Caco-2 (cell line): ENCODE measurements at regions not wholly inside any gene's neighbourhood (a gene's known extent, or its start where the extent isn't known, plus 50 kb on each side); places are given as distances from the start of the nearest gene placed in this dataset.

Experiments used
- BruUV-seq: library from RNA; stranded (reverse); fragments of 400-500 nt; replicated peaks from 2 replicates; lab custom pipeline; 2021; lab: Mats Ljungman, UMichigan
- CTCF ChIA-PET: fragments of 300-600 bp; sonication (Branson Sonifier 250); formaldehyde crosslinking; loops from one replicate; lab custom pipeline; 2022; ENCODE audit warnings: antibody characterized with exemption; lab: Charles Lee
- POLR2A ChIA-PET: fragments of 300-600 bp; sonication (Branson Sonifier 250); formaldehyde crosslinking; loops from one replicate; lab custom pipeline; 2022; ENCODE audit warnings: antibody characterized with exemption; lab: Charles Lee
- DNase-seq, 2 experiments: peaks; one replicate each; pipeline versions ENCODE4 v3.0.0 to v3.0.0-alpha.2; 2020 to 2022
- H3K27me3 ChIP-seq: replicated peaks from 2 replicates; pipeline ENCODE4 v1.6.0; 2011; ENCODE audit warnings: low read length; ENCODE audit not compliant: control insufficient read depth, insufficient read depth
- H3K36me3 ChIP-seq: 2 replicates; pipeline ENCODE4 v1.5.1; 2011; ENCODE audit warnings: low read length; ENCODE audit not compliant: control insufficient read depth, insufficient read depth
- H3K4me1 ChIP-seq: fragments of 250-450 bp; sonication (Bioruptor Pico); 2 replicates; pipeline ENCODE4 v1.5.1; 2020; ENCODE audit warnings: mild to moderate bottlenecking
- H3K4me3 ChIP-seq: 2 replicates; pipeline ENCODE4 v1.5.1; 2011; ENCODE audit warnings: low read depth, mild to moderate bottlenecking, control low read depth, low read length
- H3K9me3 ChIP-seq: fragments of 250-450 bp; sonication (Bioruptor Pico); 2 replicates; pipeline ENCODE4 v1.5.1; 2020; ENCODE audit warnings: mild to moderate bottlenecking, moderate library complexity
- H3K27ac Mint-ChIP-seq: one replicate; pipeline ENCODE4 v1.8.0; 2022; ENCODE audit warnings: mixed read lengths; ENCODE audit not compliant: unreplicated experiment
- H3K27me3 Mint-ChIP-seq: one replicate; pipeline ENCODE4 v1.8.0; 2022; ENCODE audit warnings: mixed read lengths; ENCODE audit not compliant: insufficient read depth, unreplicated experiment
- H3K36me3 Mint-ChIP-seq: one replicate; pipeline ENCODE4 v1.8.0; 2022; ENCODE audit warnings: mild to moderate bottlenecking, mixed read lengths; ENCODE audit not compliant: insufficient read depth, unreplicated experiment
- H3K4me1 Mint-ChIP-seq: one replicate; pipeline ENCODE4 v1.8.0; 2022; ENCODE audit warnings: low read depth, mixed read lengths; ENCODE audit not compliant: unreplicated experiment
- H3K4me3 Mint-ChIP-seq: one replicate; pipeline ENCODE4 v1.8.0; 2022; ENCODE audit warnings: mild to moderate bottlenecking, moderate library complexity, mixed read lengths; ENCODE audit not compliant: unreplicated experiment
- H3K9me3 Mint-ChIP-seq: one replicate; pipeline ENCODE4 v1.8.0; 2022; ENCODE audit warnings: mixed read lengths; ENCODE audit not compliant: unreplicated experiment
- intact Hi-C: fragments of 100-400 bp; cut with micrococcal nuclease; formaldehyde crosslinking; loops from one replicate; pipeline ENCODE4 v1.10.0; 2022; ENCODE audit not compliant: unreplicated experiment
- TF ChIP-seq, protein P1 (sequence below), 2 experiments: fragments of 200-600 bp in 1 of 2; IDR thresholded peaks; 1 replicate in 1 of 2; 2 replicates in 1 of 2; pipeline versions ENCODE4 v1.5.1 to v1.8.0; 2011 to 2022; ENCODE audit warnings: antibody characterized with exemption in 1 of 2, control low read depth in 1 of 2, inconsistent platforms in 1 of 2, low read depth in 1 of 2, low read length in 1 of 2, mild to moderate bottlenecking in 1 of 2, moderate library complexity in 1 of 2; ENCODE audit not compliant: insufficient read depth in 1 of 2, severe bottlenecking in 1 of 2, unreplicated experiment in 1 of 2

DNA sequence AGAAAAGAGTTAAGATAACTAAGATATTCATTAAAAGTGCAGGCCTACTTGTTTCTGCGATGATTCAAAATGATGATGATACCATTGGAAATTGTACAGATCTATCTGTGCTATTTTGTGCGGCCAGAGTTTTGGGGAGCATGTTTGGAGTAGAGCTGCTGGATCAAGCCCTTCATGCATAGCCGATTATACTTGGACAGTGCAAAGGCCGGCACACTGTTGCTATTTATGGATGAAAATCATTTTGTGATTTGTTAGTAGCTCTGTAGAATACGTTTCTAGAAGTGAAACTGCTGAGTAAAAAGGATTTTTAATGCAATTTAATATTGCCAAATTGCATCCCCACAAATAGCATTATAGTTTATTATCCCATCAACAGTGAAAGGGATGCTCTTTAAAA lies 82.1 kb upstream of the NMUR2 start:
- intact Hi-C loops, result no loop called here
- no peak overlapping the region for H3K4me3 Mint-ChIP-seq
- ChIA-PET POLR2A (no interaction called here), CTCF (no interaction called here)
- Histone ChIP-seq H3K4me3 (no peak overlapping the region), H3K9me3 (no peaks in the 10 kb centered on the region), H3K4me1 (no peaks in the 10 kb centered on the region), H3K27me3 (no peaks in the 10 kb centered on the region), H3K36me3 (no peaks in the 10 kb centered on the region)
- no peaks in the 10 kb centered on the region for H3K36me3 Mint-ChIP-seq
- DNase-seq, result no peak
- no peaks in the 10 kb centered on the region for H3K27me3 Mint-ChIP-seq
- H3K27ac Mint-ChIP-seq, result no peak overlapping the region
- TF ChIP-seq, protein P1, sequence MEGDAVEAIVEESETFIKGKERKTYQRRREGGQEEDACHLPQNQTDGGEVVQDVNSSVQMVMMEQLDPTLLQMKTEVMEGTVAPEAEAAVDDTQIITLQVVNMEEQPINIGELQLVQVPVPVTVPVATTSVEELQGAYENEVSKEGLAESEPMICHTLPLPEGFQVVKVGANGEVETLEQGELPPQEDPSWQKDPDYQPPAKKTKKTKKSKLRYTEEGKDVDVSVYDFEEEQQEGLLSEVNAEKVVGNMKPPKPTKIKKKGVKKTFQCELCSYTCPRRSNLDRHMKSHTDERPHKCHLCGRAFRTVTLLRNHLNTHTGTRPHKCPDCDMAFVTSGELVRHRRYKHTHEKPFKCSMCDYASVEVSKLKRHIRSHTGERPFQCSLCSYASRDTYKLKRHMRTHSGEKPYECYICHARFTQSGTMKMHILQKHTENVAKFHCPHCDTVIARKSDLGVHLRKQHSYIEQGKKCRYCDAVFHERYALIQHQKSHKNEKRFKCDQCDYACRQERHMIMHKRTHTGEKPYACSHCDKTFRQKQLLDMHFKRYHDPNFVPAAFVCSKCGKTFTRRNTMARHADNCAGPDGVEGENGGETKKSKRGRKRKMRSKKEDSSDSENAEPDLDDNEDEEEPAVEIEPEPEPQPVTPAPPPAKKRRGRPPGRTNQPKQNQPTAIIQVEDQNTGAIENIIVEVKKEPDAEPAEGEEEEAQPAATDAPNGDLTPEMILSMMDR (IDR thresholded peaks at IDR 0.05; ENCODE audit: insufficient read depth in 1 of 2, low read depth in 1 of 2, low read length in 1 of 2, severe bottlenecking in 1 of 2, unreplicated experiment in 1 of 2), result no peak
- H3K4me1 Mint-ChIP-seq, result no peaks in the 10 kb centered on the region
- no TSS peak for BruUV-seq
- H3K9me3 Mint-ChIP-seq, result no peaks in the 10 kb centered on the region

DNA sequence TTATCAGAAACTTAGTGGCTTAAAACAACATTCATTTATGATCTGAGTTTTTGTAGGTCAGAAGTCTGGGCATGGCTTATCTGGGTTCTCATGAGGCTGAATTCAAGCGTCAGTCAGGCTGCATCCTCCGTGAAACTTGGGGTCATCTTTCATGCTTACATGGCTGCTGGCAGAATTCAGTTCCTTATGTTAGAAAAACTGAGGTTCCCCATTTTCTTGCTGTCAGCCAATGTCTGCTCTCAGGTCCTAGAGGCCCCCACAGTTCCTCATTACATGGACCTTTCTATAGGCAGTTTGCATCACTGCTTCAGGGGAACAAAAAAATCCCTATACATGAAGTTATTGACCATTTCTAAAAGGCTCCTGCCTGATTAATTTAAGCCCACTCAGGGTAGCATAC lies 83.8 kb upstream of the NMUR2 start:
- ChIA-PET CTCF (no interaction called here), POLR2A (no interaction called here)
- DNase-seq, result no peak
- Histone ChIP-seq H3K36me3 (no peaks in the 10 kb centered on the region), H3K27me3 (no peaks in the 10 kb centered on the region), H3K4me3 (no peak overlapping the region), H3K4me1 (no peaks in the 10 kb centered on the region), H3K9me3 (no peaks in the 10 kb centered on the region)
- no TSS peak for BruUV-seq
- Mint-ChIP-seq H3K36me3 (no peaks in the 10 kb centered on the region), H3K27ac (no peak overlapping the region), H3K4me3 (no peak overlapping the region), H3K27me3 (no peaks in the 10 kb centered on the region), H3K9me3 (no peaks in the 10 kb centered on the region), H3K4me1 (no peaks in the 10 kb centered on the region)
- intact Hi-C loops, result no loop called here
- TF ChIP-seq, protein P1 (IDR thresholded peaks at IDR 0.05; ENCODE audit: insufficient read depth in 1 of 2, low read depth in 1 of 2, low read length in 1 of 2, severe bottlenecking in 1 of 2, unreplicated experiment in 1 of 2), result no peak

DNA sequence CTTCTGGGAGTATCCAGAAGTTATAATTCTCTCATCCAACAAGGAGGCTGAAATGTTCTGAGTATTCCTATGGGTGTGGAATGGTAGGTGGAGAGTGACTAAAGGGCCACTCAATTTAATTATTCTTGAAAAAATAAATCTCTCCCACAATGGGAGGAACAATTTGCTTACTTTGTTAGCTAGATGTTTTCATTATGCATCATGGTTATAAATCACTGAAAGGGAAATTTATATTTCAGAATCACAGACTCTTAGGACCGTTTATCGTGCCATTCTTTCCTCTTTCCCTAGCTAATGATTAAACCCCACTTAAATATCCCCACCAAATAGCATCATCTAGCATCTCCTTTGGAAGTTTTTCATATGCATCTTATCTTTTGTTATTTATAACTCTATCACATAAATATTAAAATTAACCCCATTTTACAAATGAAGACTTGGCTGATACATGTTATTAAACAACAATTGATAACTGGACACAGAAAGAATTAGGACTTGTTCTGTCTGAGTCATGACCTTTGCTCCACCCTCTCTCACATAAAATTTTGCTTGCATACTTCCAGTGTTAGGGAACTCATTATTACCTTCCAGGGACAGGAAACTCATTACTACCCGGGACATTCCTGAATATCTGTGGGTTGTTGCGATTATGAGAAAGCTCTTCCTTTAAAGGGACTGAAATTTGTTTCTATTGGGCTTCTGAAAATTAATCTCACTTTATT lies 94.9 kb upstream of the NMUR2 start:
- POLR2A ChIA-PET, result no interaction called here
- Mint-ChIP-seq H3K4me3 (no peak overlapping the region), H3K27ac (no peak overlapping the region), H3K9me3 (peaks cover 20% of the 10 kb centered on the region), H3K4me1 (no peaks in the 10 kb centered on the region), H3K27me3 (peaks cover 5% of the 10 kb centered on the region), H3K36me3 (no peaks in the 10 kb centered on the region)
- no TSS peak for BruUV-seq
- intact Hi-C loops, result loop anchor here (10.0 kb wide), 1 partner anchor 355 kb away; no protein-coding TSS in a partner anchor
- no peak overlapping the region for H3K4me3 ChIP-seq
- no peaks in the 10 kb centered on the region for H3K9me3 ChIP-seq
- H3K36me3 ChIP-seq, result no peaks in the 10 kb centered on the region
- H3K4me1 ChIP-seq, result no peaks in the 10 kb centered on the region
- DNase-seq, result no peak
- CTCF ChIA-PET, result no interaction called here
- TF ChIP-seq, protein P1 (IDR thresholded peaks at IDR 0.05; ENCODE audit: insufficient read depth in 1 of 2, low read depth in 1 of 2, low read length in 1 of 2, severe bottlenecking in 1 of 2, unreplicated experiment in 1 of 2), result no peak
- no peaks in the 10 kb centered on the region for H3K27me3 ChIP-seq
